GM18861 (cell line): ENCODE measurements at regions not wholly inside any gene's neighbourhood (a gene's known extent, or its start where the extent isn't known, plus 50 kb on each side); places are given as distances from the start of the nearest gene placed in this dataset.

ENCODE experiments used
- ATAC-seq: cut with Tn5 transposase; IDR thresholded peaks from one replicate; pipeline ENCODE4 v1.9.1; 2021; ENCODE audit not compliant: unreplicated experiment

- no peak for ATAC-seq
These were observed 119.7 kb upstream of the PRDM1 start for GRCh38 chr6:105966481-105966880.

GRCh38 chr6:105964979-105965760 lies 121.0 kb upstream of the PRDM1 start:
- ATAC-seq, result no peak

- no peak for ATAC-seq
These were observed 132.0 kb upstream of the PRDM1 start for GRCh38 chr6:105954148-105954547.

- no peak for ATAC-seq
These were observed 133.1 kb upstream of the PRDM1 start for GRCh38 chr6:105952772-105953690.

- ATAC-seq, result no peak
These were observed 133.8 kb upstream of the PRDM1 start for GRCh38 chr6:105952326-105952725.

GRCh38 chr6:105951322-105951721 lies 134.8 kb upstream of the PRDM1 start:
- ATAC-seq, result no peak

GRCh38 chr6:105949869-105950268 lies 136.3 kb upstream of the PRDM1 start:
- no peak for ATAC-seq

GRCh38 chr6:105943514-105943913 lies 142.6 kb upstream of the PRDM1 start:
- no peak for ATAC-seq

GRCh38 chr6:105941621-105942412 lies 144.3 kb upstream of the PRDM1 start:
- ATAC-seq, result no peak

GRCh38 chr6:105940990-105941389 lies 145.1 kb upstream of the PRDM1 start:
- no peak for ATAC-seq

GRCh38 chr6:105936972-105937371 lies 149.2 kb upstream of the PRDM1 start:
- no peak for ATAC-seq

- ATAC-seq, result no peak
These were observed 150.7 kb upstream of the PRDM1 start for GRCh38 chr6:105935416-105935815.

- ATAC-seq, result no peak
These were observed 151.4 kb upstream of the PRDM1 start for GRCh38 chr6:105934708-105935107.

- no peak for ATAC-seq
These were observed 153.7 kb upstream of the PRDM1 start for GRCh38 chr6:105932440-105932839.

- ATAC-seq, result no peak
These were observed 156.5 kb upstream of the PRDM1 start for GRCh38 chr6:105929626-105930025.

GRCh38 chr6:105926318-105926717 lies 159.8 kb upstream of the PRDM1 start:
- ATAC-seq, result no peak

GRCh38 chr6:105925706-105926105 lies 160.4 kb upstream of the PRDM1 start:
- ATAC-seq, result no peak

- ATAC-seq, result no peak
These were observed 164.4 kb upstream of the PRDM1 start for GRCh38 chr6:105921781-105922180.

- no peak for ATAC-seq
These were observed 166.1 kb upstream of the PRDM1 start for GRCh38 chr6:105920071-105920470.

GRCh38 chr6:105917038-105917695 lies 169.0 kb upstream of the PRDM1 start:
- no peak for ATAC-seq
